PFSK-1 (cell line): ENCODE measurements at regions not wholly inside any gene's neighbourhood (a gene's known extent, or its start where the extent isn't known, plus 50 kb on each side); places are given as distances from the start of the nearest gene placed in this dataset.

ENCODE experiments used
- POLR2AphosphoS5 ChIP-seq: IDR thresholded peaks from 2 replicates; pipeline ENCODE4 v1.6.1; 2012; ENCODE audit warnings: low read depth, mild to moderate bottlenecking, control low read depth, low read length, moderate library complexity
- REST ChIP-seq, 2 experiments: IDR thresholded peaks; 2 replicates each; pipeline versions ENCODE4 v1.6.1 to v1.8.0; 2011 to 2012; ENCODE audit warnings: low read depth in 2 of 2, low read length in 2 of 2, control low read depth in 1 of 2, inconsistent platforms in 1 of 2, mild to moderate bottlenecking in 1 of 2, moderate library complexity in 1 of 2; ENCODE audit not compliant: insufficient read depth in 1 of 2
- SIN3A ChIP-seq: IDR thresholded peaks from 2 replicates; pipeline ENCODE4 v1.6.1; 2012; ENCODE audit warnings: mild to moderate bottlenecking, low read length, moderate library complexity, borderline replicate concordance; ENCODE audit not compliant: insufficient read depth
- TAF1 ChIP-seq: IDR thresholded peaks from 2 replicates; pipeline ENCODE4 v1.6.1; 2012; ENCODE audit warnings: low read length, control low read depth, borderline replicate concordance; ENCODE audit not compliant: insufficient read depth

GRCh38 chr1:200351425-200351824, 58.4 kb downstream of the ZNF281 start:
- no peak for TF ChIP-seq POLR2AphosphoS5
- no peak for TF ChIP-seq REST (IDR thresholded peaks at IDR 0.05; ENCODE audit: insufficient read depth in 1 of 2, low read depth in 2 of 2, low read length in 2 of 2)
- TF ChIP-seq TAF1 = no peak
- no peak for TF ChIP-seq SIN3A
